Activated CD8-positive, alpha-beta memory T cell treated with anti-CD3 and anti-CD28 coated beads, Interleukin-2, amount 50 U/mL, for 24 hours (primary cell): ENCODE measurements at regions not wholly inside any gene's neighbourhood (a gene's known extent, or its start where the extent isn't known, plus 50 kb on each side); places are given as distances from the start of the nearest gene placed in this dataset.

Source experiments
- DNase-seq: peaks from one replicate; pipeline ENCODE4 v3.0.0-alpha.2; 2020; ENCODE audit errors: extremely low read depth

DNA sequence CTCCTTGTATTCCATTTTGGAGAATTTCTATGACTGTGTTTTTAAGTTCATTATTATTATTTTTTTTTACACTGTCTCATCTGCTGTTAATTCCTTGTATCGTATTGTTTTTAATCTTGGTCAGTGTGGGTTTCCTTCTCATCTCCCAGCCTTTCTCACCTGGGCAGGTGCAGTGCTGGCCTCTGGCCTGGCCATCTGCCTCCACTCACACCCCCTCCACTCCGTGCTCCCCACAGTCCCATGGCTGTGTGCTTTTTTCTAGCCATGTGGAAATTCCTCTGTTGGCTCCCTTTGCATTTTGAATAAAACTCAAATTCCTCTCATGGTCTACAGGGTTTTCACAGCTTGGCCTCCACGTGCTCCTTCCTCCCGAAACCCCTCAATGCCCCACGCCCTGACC lies 50.3 kb upstream of the LINC01488 start:
- no peak for DNase-seq
